SU-DHL-6 (cell line): ENCODE measurements at regions not wholly inside any gene's neighbourhood (a gene's known extent, or its start where the extent isn't known, plus 50 kb on each side); places are given as distances from the start of the nearest gene placed in this dataset.

Experiments used
- CTCF ChIP-seq: fragments of 200-600 bp; sonication (generic); IDR thresholded peaks from one replicate; pipeline ENCODE4 v1.5.1; 2017; ENCODE audit warnings: antibody characterized with exemption, mild to moderate bottlenecking, low read length, moderate library complexity; ENCODE audit not compliant: insufficient read depth, poor library complexity, severe bottlenecking
- EZH2phosphoT487 ChIP-seq: fragments of 200-600 bp; sonication (generic), shearing (Covaris generic); conservative IDR thresholded peaks from 2 replicates; pipeline ENCODE4 v1.6.1; 2018; ENCODE audit warnings: mild to moderate bottlenecking, antibody characterized with exemption, low read length, moderate library complexity, mixed read lengths

- TF ChIP-seq CTCF: no peak
- TF ChIP-seq EZH2phosphoT487: no peak
Measured at GRCh38 chr7:46738165-46738564, 817.1 kb upstream of the IGFBP3 start.
